Hematopoietic multipotent progenitor cell treated with erythropoietin and hydrocortisone succinate and interleukin-3 and kit ligand, for 4 days (in vitro differentiated cells): ENCODE measurements at regions not wholly inside any gene's neighbourhood (a gene's known extent, or its start where the extent isn't known, plus 50 kb on each side); places are given as distances from the start of the nearest gene placed in this dataset.
A peak's percentile ranks its signal among the peaks of the same experiment; 100 is the strongest.
"Not testable (repeated sequence)": the region's sequence is repeated elsewhere in the genome, so short reads cannot be mapped to it uniquely, and the experiment has no call there.

ENCODE experiments used
- DNase-seq: peaks from one replicate; pipeline ENCODE4 v3.0.0-alpha.2; 2015

- DNase-seq = no peak
Observed at GRCh38 chr5:12626556-12626955, 722.3 kb upstream of the CTNND2 start.

GRCh38 chr5:12625667-12626263 lies 721.5 kb upstream of the CTNND2 start:
- DNase-seq = no peak

- DNase-seq = no peak
Observed at GRCh38 chr5:12624776-12625560, 720.7 kb upstream of the CTNND2 start.

GRCh38 chr5:12623408-12623807 lies 719.2 kb upstream of the CTNND2 start:
- DNase-seq = no peak

- no peak for DNase-seq
Observed at GRCh38 chr5:12616093-12616492, 711.8 kb upstream of the CTNND2 start.

- DNase-seq = peak; percentile 78
Observed at GRCh38 chr5:12615141-12615820, 711.0 kb upstream of the CTNND2 start.

- peak; percentile 10 for DNase-seq
Observed at GRCh38 chr5:12614608-12615007, 710.4 kb upstream of the CTNND2 start.

- DNase-seq = no peak
Observed at GRCh38 chr5:12611132-12611531, 706.9 kb upstream of the CTNND2 start.

- not testable (repeated sequence) for DNase-seq
Observed at GRCh38 chr5:12607817-12608216, 703.6 kb upstream of the CTNND2 start.

GRCh38 chr5:12592228-12592627 lies 688.0 kb upstream of the CTNND2 start:
- no peak for DNase-seq

- no peak for DNase-seq
Observed at GRCh38 chr5:12586406-12586805, 682.2 kb upstream of the CTNND2 start.

- not testable (repeated sequence) for DNase-seq
Observed at GRCh38 chr5:12578803-12579202, 674.6 kb upstream of the CTNND2 start.

GRCh38 chr5:12576953-12577352 lies 672.7 kb upstream of the CTNND2 start:
- not testable (repeated sequence) for DNase-seq

GRCh38 chr5:12574298-12575093 lies 670.2 kb upstream of the CTNND2 start:
- not testable (repeated sequence) for DNase-seq

- DNase-seq = not testable (repeated sequence)
Observed at GRCh38 chr5:12573916-12574297, 669.7 kb upstream of the CTNND2 start.

GRCh38 chr5:12570688-12571087 lies 666.4 kb upstream of the CTNND2 start:
- DNase-seq = no peak

GRCh38 chr5:12566441-12566840 lies 662.2 kb upstream of the CTNND2 start:
- no peak for DNase-seq

- DNase-seq = no peak
Observed at GRCh38 chr5:12557012-12557411, 652.8 kb upstream of the CTNND2 start.

GRCh38 chr5:12526113-12526512 lies 621.9 kb upstream of the CTNND2 start:
- DNase-seq = no peak

- DNase-seq = no peak
Observed at GRCh38 chr5:12522116-12522515, 617.9 kb upstream of the CTNND2 start.

- DNase-seq = not testable (repeated sequence)
Observed at GRCh38 chr5:12504983-12505382, 600.7 kb upstream of the CTNND2 start.

GRCh38 chr5:12488161-12488560 lies 583.9 kb upstream of the CTNND2 start:
- DNase-seq = no peak

- no peak for DNase-seq
Observed at GRCh38 chr5:12480487-12480886, 576.2 kb upstream of the CTNND2 start.
